ENCODE measurements at regions not wholly inside any gene's neighbourhood (a gene's known extent, or its start where the extent isn't known, plus 50 kb on each side); places are given as distances from the start of the nearest gene placed in this dataset.

DNA sequence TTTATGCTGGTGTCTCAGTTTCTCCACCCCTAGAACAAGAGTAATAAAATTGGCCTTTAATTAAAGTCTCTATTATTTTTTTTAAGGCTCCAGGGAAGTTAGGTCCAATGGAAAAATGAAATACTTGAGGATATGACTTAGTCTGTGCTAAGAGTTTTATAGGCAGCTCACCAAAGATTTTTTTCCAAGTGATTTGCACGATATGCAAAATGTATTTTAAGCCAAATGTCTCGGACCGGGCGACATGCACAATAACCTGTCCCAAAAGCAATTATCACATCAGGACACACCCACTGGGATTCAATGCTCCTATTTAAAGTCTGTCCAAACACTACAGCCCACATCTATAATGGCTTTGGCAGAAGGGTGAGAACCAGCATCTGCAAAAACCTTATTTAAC, 136.1 kb upstream of the ANKH start:
- no peak for TF ChIP-seq CTCF (conservative IDR thresholded peaks at IDR 0.05; ENCODE audit: low read depth, low read length)
- TF ChIP-seq EZH2 (IDR thresholded peaks at IDR 0.05; ENCODE audit: low read length, unreplicated experiment) = no peak

Data from PC-3 (cell line).